ENCODE measurements at regions not wholly inside any gene's neighbourhood (a gene's known extent, or its start where the extent isn't known, plus 50 kb on each side); places are given as distances from the start of the nearest gene placed in this dataset.

DNA sequence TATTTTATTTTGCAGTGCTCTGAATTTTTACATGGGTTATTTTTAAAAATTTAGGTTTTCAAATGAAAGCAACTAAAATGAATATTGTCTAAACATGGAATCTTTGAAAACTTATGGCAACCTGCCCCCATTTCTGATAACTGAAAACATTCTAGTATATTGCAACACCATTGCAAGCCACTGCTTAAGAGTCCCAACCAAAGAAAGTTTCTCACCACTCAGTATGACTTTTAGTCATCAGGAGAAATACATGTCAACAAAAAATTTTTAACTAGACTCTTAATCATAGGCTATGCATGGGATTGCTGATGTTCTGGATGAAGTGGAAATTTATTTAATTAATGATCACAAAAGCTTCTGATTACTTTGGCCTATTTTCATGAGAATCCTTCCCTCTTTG is 112.1 kb downstream of the TNFSF18 start:
- TF ChIP-seq POLR2AphosphoS5 (IDR thresholded peaks at IDR 0.05; ENCODE audit: low read depth, low read length): no peak
- no peak for TF ChIP-seq FOXP2 (optimal IDR thresholded peaks at IDR 0.05; ENCODE audit: borderline replicate concordance, extremely low read depth, extremely low read length, insufficient read depth)
- TF ChIP-seq, protein P1, sequence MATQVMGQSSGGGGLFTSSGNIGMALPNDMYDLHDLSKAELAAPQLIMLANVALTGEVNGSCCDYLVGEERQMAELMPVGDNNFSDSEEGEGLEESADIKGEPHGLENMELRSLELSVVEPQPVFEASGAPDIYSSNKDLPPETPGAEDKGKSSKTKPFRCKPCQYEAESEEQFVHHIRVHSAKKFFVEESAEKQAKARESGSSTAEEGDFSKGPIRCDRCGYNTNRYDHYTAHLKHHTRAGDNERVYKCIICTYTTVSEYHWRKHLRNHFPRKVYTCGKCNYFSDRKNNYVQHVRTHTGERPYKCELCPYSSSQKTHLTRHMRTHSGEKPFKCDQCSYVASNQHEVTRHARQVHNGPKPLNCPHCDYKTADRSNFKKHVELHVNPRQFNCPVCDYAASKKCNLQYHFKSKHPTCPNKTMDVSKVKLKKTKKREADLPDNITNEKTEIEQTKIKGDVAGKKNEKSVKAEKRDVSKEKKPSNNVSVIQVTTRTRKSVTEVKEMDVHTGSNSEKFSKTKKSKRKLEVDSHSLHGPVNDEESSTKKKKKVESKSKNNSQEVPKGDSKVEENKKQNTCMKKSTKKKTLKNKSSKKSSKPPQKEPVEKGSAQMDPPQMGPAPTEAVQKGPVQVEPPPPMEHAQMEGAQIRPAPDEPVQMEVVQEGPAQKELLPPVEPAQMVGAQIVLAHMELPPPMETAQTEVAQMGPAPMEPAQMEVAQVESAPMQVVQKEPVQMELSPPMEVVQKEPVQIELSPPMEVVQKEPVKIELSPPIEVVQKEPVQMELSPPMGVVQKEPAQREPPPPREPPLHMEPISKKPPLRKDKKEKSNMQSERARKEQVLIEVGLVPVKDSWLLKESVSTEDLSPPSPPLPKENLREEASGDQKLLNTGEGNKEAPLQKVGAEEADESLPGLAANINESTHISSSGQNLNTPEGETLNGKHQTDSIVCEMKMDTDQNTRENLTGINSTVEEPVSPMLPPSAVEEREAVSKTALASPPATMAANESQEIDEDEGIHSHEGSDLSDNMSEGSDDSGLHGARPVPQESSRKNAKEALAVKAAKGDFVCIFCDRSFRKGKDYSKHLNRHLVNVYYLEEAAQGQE (IDR thresholded peaks at IDR 0.05; ENCODE audit: insufficient read depth in 1 of 2, low read depth in 2 of 2, low read length in 2 of 2): no peak
- TF ChIP-seq SIN3A (IDR thresholded peaks at IDR 0.05; ENCODE audit: borderline replicate concordance, insufficient read depth, low read length): no peak
- no peak for TF ChIP-seq TAF1 (IDR thresholded peaks at IDR 0.05; ENCODE audit: borderline replicate concordance, insufficient read depth, low read length)

DNA sequence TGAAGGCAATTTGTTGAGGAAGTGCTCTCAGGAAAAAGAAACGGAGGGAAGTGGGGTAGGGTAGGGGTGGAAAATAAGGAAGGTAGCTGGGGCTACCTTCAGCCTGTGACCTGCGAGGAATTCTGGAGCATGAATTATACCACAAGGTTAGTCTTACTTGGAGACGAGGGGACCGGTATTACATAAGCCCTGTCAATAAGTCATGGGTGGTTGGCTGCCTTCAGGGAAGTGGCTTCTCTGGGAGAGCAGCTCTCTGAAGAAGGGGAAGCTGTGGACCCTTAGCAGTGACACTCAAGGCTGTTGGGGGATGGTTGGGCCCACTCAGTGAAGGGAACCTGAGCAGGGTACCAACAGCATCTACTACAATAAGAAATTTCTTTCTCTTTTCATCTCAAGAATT is 111.3 kb downstream of the TNFSF18 start:
- TF ChIP-seq, protein P1 (IDR thresholded peaks at IDR 0.05; ENCODE audit: insufficient read depth in 1 of 2, low read depth in 2 of 2, low read length in 2 of 2): no peak
- TF ChIP-seq TAF1 (IDR thresholded peaks at IDR 0.05; ENCODE audit: borderline replicate concordance, insufficient read depth, low read length): no peak
- TF ChIP-seq FOXP2 (optimal IDR thresholded peaks at IDR 0.05; ENCODE audit: borderline replicate concordance, extremely low read depth, extremely low read length, insufficient read depth): no peak
- TF ChIP-seq POLR2AphosphoS5 (IDR thresholded peaks at IDR 0.05; ENCODE audit: low read depth, low read length): no peak
- TF ChIP-seq SIN3A (IDR thresholded peaks at IDR 0.05; ENCODE audit: borderline replicate concordance, insufficient read depth, low read length): no peak

DNA sequence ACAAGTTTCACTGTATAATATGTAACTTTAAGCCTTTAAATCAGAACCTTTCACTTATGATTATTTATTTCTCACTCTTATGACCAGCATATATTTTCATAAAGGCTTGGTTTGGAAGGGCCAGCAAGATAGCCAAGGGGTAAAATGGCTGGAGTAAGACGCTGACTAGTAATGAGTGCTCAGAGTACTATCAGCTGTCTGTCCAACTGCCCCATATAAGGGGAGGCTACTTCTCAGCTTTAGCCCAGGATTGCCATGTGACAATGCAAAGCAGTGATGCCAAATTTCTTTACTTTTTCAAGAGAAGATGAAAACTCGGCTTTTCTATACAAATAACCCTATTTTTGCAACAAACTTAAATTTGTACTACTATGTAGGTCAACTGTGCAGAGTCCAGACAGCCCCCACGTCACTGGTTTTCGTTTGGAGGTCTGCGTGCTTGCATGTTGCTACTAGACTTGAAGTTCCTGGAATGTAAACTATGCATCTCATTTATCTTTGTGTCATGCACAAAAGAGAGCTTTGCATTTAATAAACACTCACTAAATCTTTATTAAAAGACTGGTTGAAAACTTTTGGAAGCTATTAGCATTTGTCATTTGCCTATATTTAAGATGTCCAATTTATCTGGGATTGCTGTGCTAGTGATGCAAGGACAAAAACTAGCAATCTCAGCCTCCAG is 110.4 kb downstream of the TNFSF18 start:
- TF ChIP-seq POLR2AphosphoS5 (IDR thresholded peaks at IDR 0.05; ENCODE audit: low read depth, low read length): no peak
- TF ChIP-seq FOXP2 (optimal IDR thresholded peaks at IDR 0.05; ENCODE audit: borderline replicate concordance, extremely low read depth, extremely low read length, insufficient read depth): no peak
- TF ChIP-seq TAF1 (IDR thresholded peaks at IDR 0.05; ENCODE audit: borderline replicate concordance, insufficient read depth, low read length): no peak
- TF ChIP-seq, protein P1 (IDR thresholded peaks at IDR 0.05; ENCODE audit: insufficient read depth in 1 of 2, low read depth in 2 of 2, low read length in 2 of 2): no peak
- TF ChIP-seq SIN3A (IDR thresholded peaks at IDR 0.05; ENCODE audit: borderline replicate concordance, insufficient read depth, low read length): no peak

DNA sequence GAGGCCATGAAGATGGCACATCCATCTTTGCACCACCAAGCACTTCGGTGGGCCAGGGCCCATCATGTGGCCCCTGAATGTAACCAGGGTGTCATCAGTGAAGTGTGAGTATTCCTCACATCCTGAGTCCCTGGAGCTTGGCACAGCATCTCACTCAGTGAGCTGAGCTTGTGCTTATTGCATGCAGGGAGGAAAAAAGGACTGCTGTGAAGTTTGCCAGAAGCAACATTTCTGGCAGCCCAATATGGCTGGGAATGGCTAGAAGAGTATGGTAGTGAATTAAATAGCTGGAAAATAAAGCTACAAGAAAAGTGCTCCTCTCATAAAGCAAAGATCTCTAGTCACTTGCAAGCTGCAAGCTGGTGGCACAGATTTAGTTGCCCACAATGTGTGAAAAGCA is 109.3 kb downstream of the TNFSF18 start:
- TF ChIP-seq, protein P1 (IDR thresholded peaks at IDR 0.05; ENCODE audit: insufficient read depth in 1 of 2, low read depth in 2 of 2, low read length in 2 of 2): no peak
- TF ChIP-seq POLR2AphosphoS5 (IDR thresholded peaks at IDR 0.05; ENCODE audit: low read depth, low read length) (no peak), FOXP2 (optimal IDR thresholded peaks at IDR 0.05; ENCODE audit: borderline replicate concordance, extremely low read depth, extremely low read length, insufficient read depth) (no peak), TAF1 (IDR thresholded peaks at IDR 0.05; ENCODE audit: borderline replicate concordance, insufficient read depth, low read length) (no peak), SIN3A (IDR thresholded peaks at IDR 0.05; ENCODE audit: borderline replicate concordance, insufficient read depth, low read length) (no peak)
